BE2C (cell line): ENCODE measurements at regions not wholly inside any gene's neighbourhood (a gene's known extent, or its start where the extent isn't known, plus 50 kb on each side); places are given as distances from the start of the nearest gene placed in this dataset.

Experiments used
- DNase-seq: peaks from one replicate; pipeline ENCODE4 v3.0.0-alpha.2; 2020
- H3K27me3 ChIP-seq: fragments of 250-450 bp; sonication (Bioruptor Pico); 2 replicates; pipeline ENCODE4 v1.5.1; 2020; ENCODE audit warnings: mild to moderate bottlenecking
- H3K36me3 ChIP-seq: fragments of 250-450 bp; sonication (Bioruptor Pico); 2 replicates; pipeline ENCODE4 v1.5.1; 2020; ENCODE audit warnings: mild to moderate bottlenecking
- H3K4me1 ChIP-seq: fragments of 250-450 bp; sonication (Bioruptor Pico); 2 replicates; pipeline ENCODE4 v1.5.1; 2020
- H3K4me3 ChIP-seq: 2 replicates; pipeline ENCODE4 v1.5.1; 2011; ENCODE audit warnings: low read depth, low read length
- H3K9me3 ChIP-seq: fragments of 250-450 bp; sonication (Bioruptor Pico); 2 replicates; pipeline ENCODE4 v1.5.1; 2020
- CTCF ChIP-seq: IDR thresholded peaks from 2 replicates; pipeline ENCODE4 v1.5.1; 2012; ENCODE audit warnings: mild to moderate bottlenecking, low read depth, low read length

GRCh38 chr14:76957224-76957891 lies 71.2 kb downstream of the IRF2BPL start:
- peak; percentile 69 for DNase-seq
- Histone ChIP-seq H3K4me1 (peaks cover 65% of the 10 kb centered on the region), H3K9me3 (no peaks in the 10 kb centered on the region), H3K27me3 (no peaks in the 10 kb centered on the region), H3K4me3 (peak overlapping the region; percentile 14), H3K36me3 (no peaks in the 10 kb centered on the region)
- TF ChIP-seq CTCF, result no peak

DNA sequence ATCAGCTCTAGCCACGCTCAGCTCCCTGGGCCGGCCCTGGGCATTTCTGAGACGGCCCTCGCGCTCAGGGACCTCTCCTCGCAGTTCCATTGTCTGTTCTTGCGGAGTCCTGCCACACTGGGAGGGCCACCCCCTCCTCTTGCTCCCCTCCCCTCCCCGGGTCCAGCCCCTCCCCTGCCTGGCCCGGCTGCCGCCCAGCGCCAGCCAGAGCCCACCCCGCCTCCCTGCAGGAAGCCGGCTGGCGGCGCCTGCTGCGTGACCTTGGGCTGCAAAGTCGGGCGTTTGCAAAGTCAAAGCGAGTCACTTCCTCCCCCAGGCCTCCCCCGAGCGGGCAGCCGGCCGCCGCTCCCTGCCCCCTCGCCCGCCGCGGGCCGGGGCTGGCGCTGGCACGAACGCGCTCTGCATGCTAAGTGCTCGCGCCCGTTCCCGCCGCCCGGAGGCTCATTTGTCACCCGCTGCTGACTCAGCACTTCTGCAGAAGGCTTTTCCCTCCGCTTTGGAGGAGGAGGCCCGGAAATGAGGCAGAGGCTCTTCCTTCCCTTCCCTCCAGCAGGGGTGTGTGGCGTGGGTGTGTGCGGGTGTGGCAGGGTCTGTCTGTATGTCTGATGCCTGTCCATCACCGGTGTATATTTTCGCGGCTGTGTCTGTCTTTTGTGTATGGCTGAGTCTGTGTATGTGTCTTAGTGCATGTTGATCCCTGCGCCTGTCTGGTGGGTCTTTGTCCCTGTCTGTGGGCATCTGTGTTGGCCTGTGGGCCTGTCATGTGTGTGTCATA lies 72.0 kb downstream of the IRF2BPL start:
- Histone ChIP-seq H3K36me3 (no peaks in the 10 kb centered on the region), H3K9me3 (no peaks in the 10 kb centered on the region), H3K4me3 (peak overlapping the region; percentile 26), H3K27me3 (no peaks in the 10 kb centered on the region), H3K4me1 (peaks cover 61% of the 10 kb centered on the region)
- DNase-seq, result peak; percentile 97
- peak; percentile 12; the same call in 1 of the 2 replicates for TF ChIP-seq CTCF

- peak; percentile 29 for DNase-seq
- no peak for TF ChIP-seq CTCF
- Histone ChIP-seq H3K36me3 (no peaks in the 10 kb centered on the region), H3K4me3 (peak overlapping the region; percentile 26), H3K27me3 (no peaks in the 10 kb centered on the region), H3K4me1 (peaks cover 66% of the 10 kb centered on the region), H3K9me3 (no peaks in the 10 kb centered on the region)
These were observed 72.8 kb downstream of the IRF2BPL start for GRCh38 chr14:76955575-76956315.

DNA sequence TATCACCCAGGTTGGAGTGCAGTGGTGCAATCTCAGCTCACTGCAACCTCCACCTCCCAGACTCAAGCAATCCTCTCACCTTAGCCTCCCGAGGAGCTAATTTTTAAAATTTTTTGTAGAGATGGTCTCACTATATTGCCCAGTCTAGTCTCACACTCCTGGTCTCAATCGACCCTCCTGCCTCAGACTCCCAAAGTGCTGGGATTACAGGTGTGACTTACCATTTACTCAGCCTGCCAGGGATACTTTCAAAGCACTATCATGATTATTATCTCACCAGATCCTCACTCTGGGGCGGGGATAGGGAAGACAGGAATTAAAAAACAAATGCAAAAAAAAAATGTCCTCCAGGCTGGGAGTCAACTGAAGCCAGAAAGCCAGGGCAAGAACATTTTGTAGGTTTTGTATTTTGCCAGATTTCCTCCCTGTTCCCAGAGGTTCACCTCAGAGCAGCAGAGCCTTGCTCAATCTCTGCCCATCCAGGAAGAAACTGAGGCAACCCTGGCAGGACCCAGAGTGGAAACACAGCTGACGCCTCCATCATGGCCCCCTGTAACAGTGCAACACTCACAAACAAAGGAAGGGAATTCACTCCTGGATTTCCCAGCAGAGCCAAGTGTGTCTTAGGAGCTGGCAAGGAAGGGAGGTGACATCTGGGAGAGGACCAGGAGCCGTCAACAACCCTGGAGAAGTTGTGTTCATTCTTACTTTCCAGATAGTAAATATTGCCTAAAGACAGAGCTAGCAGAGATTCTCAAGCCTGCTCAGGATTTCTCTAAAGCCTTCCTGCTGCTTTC lies 73.9 kb downstream of the IRF2BPL start:
- Histone ChIP-seq H3K27me3 (no peaks in the 10 kb centered on the region), H3K4me1 (peaks cover 65% of the 10 kb centered on the region)
- no peak for DNase-seq

GRCh38 chr14:76953311-76953945 lies 75.1 kb downstream of the IRF2BPL start:
- H3K36me3 ChIP-seq, result no peaks in the 10 kb centered on the region
- H3K27me3 ChIP-seq, result no peaks in the 10 kb centered on the region
- no peaks in the 10 kb centered on the region for H3K9me3 ChIP-seq
- peaks cover 57% of the 10 kb centered on the region for H3K4me1 ChIP-seq
- TF ChIP-seq CTCF, result no peak
- DNase-seq, result peak; percentile 32
- H3K4me3 ChIP-seq, result no peak overlapping the region

More for the DNA sequence above, 73.9 kb downstream of the IRF2BPL start:
- H3K9me3 ChIP-seq, result no peaks in the 10 kb centered on the region
- H3K36me3 ChIP-seq, result no peaks in the 10 kb centered on the region
- no peak overlapping the region for H3K4me3 ChIP-seq
- TF ChIP-seq CTCF, result no peak
